Lower leg skin (tissue), 4 donors: ENCODE measurements at regions not wholly inside any gene's neighbourhood (a gene's known extent, or its start where the extent isn't known, plus 50 kb on each side); places are given as distances from the start of the nearest gene placed in this dataset.

Source experiments
- DNase-seq, 2 donors: peaks; one replicate each; pipeline ENCODE4 v3.0.0-alpha.2; 2019; ENCODE audit warnings: low spot score in 2 of 2
- H3K4me3 ChIP-seq: fragments of 200-600 bp; sonication (generic); 2 replicates; pipeline ENCODE4 v1.5.1; 2017; ENCODE audit warnings: mild to moderate bottlenecking, low read depth; ENCODE audit not compliant: poor library complexity, severe bottlenecking
- CTCF ChIP-seq, 3 donors: fragments of 450-650 bp; IDR thresholded peaks; one replicate each; pipeline ENCODE4 v1.5.1; 2016; ENCODE audit warnings: antibody characterized with exemption in 3 of 3, mild to moderate bottlenecking in 3 of 3, moderate library complexity in 2 of 3
- POLR2A ChIP-seq, 2 donors: fragments of 450-650 bp; IDR thresholded peaks; one replicate each; pipeline ENCODE4 v1.6.1; 2016 to 2017; ENCODE audit warnings: antibody characterized with exemption in 2 of 2, mild to moderate bottlenecking in 1 of 2, moderate library complexity in 1 of 2
- WGBS, 2 donors: methylation state at CpG; one replicate each; pipeline ENCODE4 v1.1.5; 2018; 5-methylcytosine and 5-hydroxymethylcytosine counted together
- intact Hi-C: fragments of 100-400 bp; cut with DNase I; formaldehyde crosslinking; loops from one replicate; pipeline ENCODE4 v1.15.0; 2023; ENCODE audit warnings: low total_unique reads

- TF ChIP-seq POLR2A (IDR thresholded peaks at IDR 0.05) (no peak), CTCF (IDR thresholded peaks at IDR 0.05) (no peak)
- DNase-seq: no peak
- H3K4me3 ChIP-seq: no peak overlapping the region
- WGBS, 2 donors: 52 to 76% methylated on average over 1 of the region's 1 CpG
- intact Hi-C loops: no loop called here
Observed at GRCh38 chr9:11946531-11946930, 746.7 kb upstream of the TYRP1 start.

- intact Hi-C loops: no loop called here
- H3K4me3 ChIP-seq: no peak overlapping the region
- 41 to 53% methylated on average over 4 of the region's 4 CpGs for WGBS, 2 donors
- TF ChIP-seq POLR2A (IDR thresholded peaks at IDR 0.05) (no peak), CTCF (IDR thresholded peaks at IDR 0.05) (no peak)
- no peak for DNase-seq
Observed at GRCh38 chr9:11962327-11962726, 730.9 kb upstream of the TYRP1 start.

DNA sequence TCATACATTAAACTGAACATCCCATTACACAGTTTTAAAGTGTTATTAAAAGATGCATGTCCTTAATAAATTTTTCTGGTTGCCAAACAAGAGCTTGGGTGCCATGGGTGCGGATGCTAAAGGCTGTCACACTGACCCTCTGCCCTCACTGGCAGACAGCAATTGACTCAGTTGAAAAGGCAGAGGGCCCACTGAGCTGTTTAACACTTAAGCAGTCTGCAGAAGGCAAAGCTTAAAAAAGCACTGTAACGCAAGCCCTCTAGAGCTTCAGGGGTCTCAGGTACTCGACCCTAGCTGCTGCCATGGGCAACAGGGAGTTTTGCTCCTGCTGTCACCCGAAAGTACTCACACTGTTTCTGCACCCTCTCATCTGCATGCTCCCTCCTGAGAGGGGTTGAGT is 726.4 kb upstream of the TYRP1 start:
- no peak for TF ChIP-seq CTCF (IDR thresholded peaks at IDR 0.05)
- intact Hi-C loops: no loop called here
- H3K4me3 ChIP-seq: no peak overlapping the region
- 71 to 73% methylated on average over 4 of the region's 4 CpGs for WGBS, 2 donors
- no peak for DNase-seq

DNA sequence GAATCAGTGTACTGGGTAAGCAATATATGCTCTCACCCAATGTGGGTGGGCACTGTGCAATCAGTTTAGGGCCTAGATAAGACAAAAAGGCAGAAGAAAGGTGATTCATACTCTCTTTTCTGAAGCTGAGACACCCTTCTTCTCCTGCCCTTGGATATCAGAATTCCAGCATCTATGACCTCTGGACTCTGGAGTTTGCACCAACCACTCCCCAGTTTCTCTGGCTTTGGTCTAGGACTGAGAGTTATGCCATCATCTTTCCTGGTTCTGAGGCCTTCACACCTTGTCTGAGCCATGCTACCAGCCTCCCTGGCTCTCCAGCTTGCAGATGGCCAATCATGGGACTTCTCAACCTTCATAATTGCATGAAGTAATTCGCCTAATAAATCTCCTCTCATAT is 724.6 kb upstream of the TYRP1 start:
- H3K4me3 ChIP-seq: no peak overlapping the region
- TF ChIP-seq POLR2A (IDR thresholded peaks at IDR 0.05): no peak
- TF ChIP-seq CTCF (IDR thresholded peaks at IDR 0.05): no peak
- no peak for DNase-seq
- intact Hi-C loops: no loop called here
- WGBS, 2 donors: 71 to 88% methylated on average over 1 of the region's 1 CpG

- H3K4me3 ChIP-seq: no peak overlapping the region
- TF ChIP-seq POLR2A (IDR thresholded peaks at IDR 0.05): no peak
- TF ChIP-seq CTCF (IDR thresholded peaks at IDR 0.05): no peak
- 23 to 56% methylated on average over 1 of the region's 1 CpG for WGBS, 2 donors
- intact Hi-C loops: no loop called here
- no peak for DNase-seq
Observed at GRCh38 chr9:11973011-11973410, 720.2 kb upstream of the TYRP1 start.

- 81 to 84% methylated on average over 1 of the region's 1 CpG for WGBS, 2 donors
- intact Hi-C loops: no loop called here
- DNase-seq: no peak
- TF ChIP-seq POLR2A (IDR thresholded peaks at IDR 0.05): no peak
- no peak for TF ChIP-seq CTCF (IDR thresholded peaks at IDR 0.05)
- no peak overlapping the region for H3K4me3 ChIP-seq
Observed at GRCh38 chr9:11973511-11973910, 719.7 kb upstream of the TYRP1 start.
